Heart left ventricle (tissue), 13 donors: ENCODE measurements at regions not wholly inside any gene's neighbourhood (a gene's known extent, or its start where the extent isn't known, plus 50 kb on each side); places are given as distances from the start of the nearest gene placed in this dataset.

Source experiments
- POLR2A ChIP-seq, 2 donors: fragments of 450-650 bp; IDR thresholded peaks; one replicate each; pipeline ENCODE4 v1.6.1; 2017; ENCODE audit warnings: antibody characterized with exemption in 2 of 2, mild to moderate bottlenecking in 2 of 2, moderate library complexity in 2 of 2
- TF ChIP-seq, protein P1 (sequence below), 12 donors: fragments of 200-600 bp; sonication (generic) in 4 of 12; IDR thresholded peaks; one replicate each; pipeline versions ENCODE4 v1.5.0 to v1.8.0; 2018 to 2022; ENCODE audit warnings: antibody characterized with exemption in 12 of 12, mild to moderate bottlenecking in 5 of 12
- donor health status: ischemic (EF 13 %, LVEDD 7.1; RV severe dilation, severe dysfunction).
- donor health status: DM: no; HTN: yes; CAD: no.
- donor health status: DM: no; HTN: no; CAD: no.
- donor health status: ischemic (EF 25% LVEDD 6.9; RV normal size, moderate dysfunction).
- donor health status: ischemic (EF 25% LVEDD 5.7; RV mildly dilated, moderate dysfunction).
- donor health status: ischemic (EF 35%, LVEDD 5.7; RV mildly dilated, moderate dysfunction).
- donor health status: nonischemic (EF 11% LVEDD 7.7; RV severe dilation, severe dysfunction).
- donor health status: DM: yes; HTN: yes; CAD: no.
- donor health status: PGD.
- donor health status: ischemic (EF 29% LVEDD 5.4; RV normal size, mild dysfunction).
- donor health status: nonischemic (EF 23%, LVEDD 6.1; RV moderate dilation, normal function).

DNA sequence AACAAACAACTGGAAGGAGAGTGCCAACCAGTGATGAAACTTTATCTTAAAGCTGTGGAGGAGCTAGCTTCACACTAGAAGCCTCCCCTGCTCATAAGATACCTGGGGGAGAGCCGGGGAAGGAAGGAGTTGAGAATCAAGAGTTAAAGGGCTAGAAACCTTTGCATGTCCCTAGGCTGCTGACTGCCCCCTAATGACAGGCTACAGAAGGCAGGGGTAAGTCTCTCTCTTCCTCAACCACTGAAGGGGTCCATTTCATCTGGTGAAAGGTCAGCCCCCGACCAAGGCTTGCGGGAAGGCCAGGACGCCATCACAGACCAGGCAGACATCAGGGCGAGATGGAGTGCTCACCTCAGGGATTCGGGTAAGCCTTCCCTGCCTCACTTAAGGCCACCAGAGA, 65.6 kb upstream of the GRHL3 start:
- no peak for TF ChIP-seq POLR2A (IDR thresholded peaks at IDR 0.05)
- TF ChIP-seq, protein P1, sequence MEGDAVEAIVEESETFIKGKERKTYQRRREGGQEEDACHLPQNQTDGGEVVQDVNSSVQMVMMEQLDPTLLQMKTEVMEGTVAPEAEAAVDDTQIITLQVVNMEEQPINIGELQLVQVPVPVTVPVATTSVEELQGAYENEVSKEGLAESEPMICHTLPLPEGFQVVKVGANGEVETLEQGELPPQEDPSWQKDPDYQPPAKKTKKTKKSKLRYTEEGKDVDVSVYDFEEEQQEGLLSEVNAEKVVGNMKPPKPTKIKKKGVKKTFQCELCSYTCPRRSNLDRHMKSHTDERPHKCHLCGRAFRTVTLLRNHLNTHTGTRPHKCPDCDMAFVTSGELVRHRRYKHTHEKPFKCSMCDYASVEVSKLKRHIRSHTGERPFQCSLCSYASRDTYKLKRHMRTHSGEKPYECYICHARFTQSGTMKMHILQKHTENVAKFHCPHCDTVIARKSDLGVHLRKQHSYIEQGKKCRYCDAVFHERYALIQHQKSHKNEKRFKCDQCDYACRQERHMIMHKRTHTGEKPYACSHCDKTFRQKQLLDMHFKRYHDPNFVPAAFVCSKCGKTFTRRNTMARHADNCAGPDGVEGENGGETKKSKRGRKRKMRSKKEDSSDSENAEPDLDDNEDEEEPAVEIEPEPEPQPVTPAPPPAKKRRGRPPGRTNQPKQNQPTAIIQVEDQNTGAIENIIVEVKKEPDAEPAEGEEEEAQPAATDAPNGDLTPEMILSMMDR (IDR thresholded peaks at IDR 0.05): no peak
